ENCODE measurements at regions not wholly inside any gene's neighbourhood (a gene's known extent, or its start where the extent isn't known, plus 50 kb on each side); places are given as distances from the start of the nearest gene placed in this dataset.

- Mint-ChIP-seq H3K4me3 (no peak overlapping the region), H3K4me1 (peaks cover 32 to 35% of the 10 kb centered on the region in 2 donors), H3K27me3 (ENCODE audit: low read depth in 3 of 3) (peaks cover 0 to 12% (median 6%) of the 10 kb centered on the region in 3 donors), H3K36me3 (no peaks in the 10 kb centered on the region), H3K27ac (no peak overlapping the region), H3K9me3 (no peaks in the 10 kb centered on the region)
- DNase-seq: no peak
These were observed 163.9 kb upstream of the ZNF217 start for GRCh38 chr20:53757472-53757913.

DNA sequence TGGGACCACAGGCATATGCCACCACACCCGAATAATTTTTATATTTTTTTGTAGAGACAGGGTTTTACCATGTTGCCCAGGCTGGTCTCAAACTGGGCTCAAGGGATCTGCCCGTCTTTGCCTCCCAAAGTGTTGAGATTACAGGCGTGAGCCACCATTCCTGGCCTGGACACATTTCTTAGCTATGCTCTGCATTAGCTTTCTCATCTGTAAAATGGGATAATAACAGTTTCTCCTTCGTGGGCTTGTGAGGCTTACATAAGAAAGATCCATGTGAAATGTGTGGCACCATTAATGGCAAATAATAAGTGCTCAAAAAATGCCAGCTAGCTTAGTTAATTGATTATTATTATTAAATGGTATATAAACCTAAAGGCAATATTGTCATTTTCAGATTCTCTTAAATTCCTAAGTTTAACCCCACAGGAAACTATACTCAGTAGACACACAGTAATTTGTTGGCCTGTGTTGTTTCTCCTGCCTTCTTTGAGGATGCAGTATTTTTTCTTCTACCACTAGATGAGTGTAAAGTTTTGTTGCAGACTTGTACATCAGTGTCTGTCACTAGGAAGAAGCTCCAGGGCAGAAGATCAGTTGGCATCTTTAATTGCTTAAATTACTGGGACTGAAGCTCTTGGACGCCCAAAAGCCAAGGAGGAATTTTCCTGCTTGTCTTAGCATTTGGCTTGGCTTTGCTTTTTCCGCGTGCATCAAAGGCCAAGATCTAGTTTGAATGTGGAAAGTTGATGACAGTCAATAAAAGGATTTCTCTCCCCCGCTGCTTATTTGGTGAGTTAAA is 162.3 kb upstream of the ZNF217 start:
- H3K4me3 Mint-ChIP-seq: peak overlapping the region in 2 of 5 donors; percentile 29 to 42
- peaks cover 48 to 50% of the 10 kb centered on the region in 2 donors for H3K4me1 Mint-ChIP-seq
- peaks cover 4 to 12% (median 9%) of the 10 kb centered on the region in 3 donors for H3K27me3 Mint-ChIP-seq (ENCODE audit: low read depth in 3 of 3)
- no peak for DNase-seq
- no peaks in the 10 kb centered on the region for H3K36me3 Mint-ChIP-seq
- peak overlapping the region in 2 of 6 donors; percentile 20 to 67 for H3K27ac Mint-ChIP-seq
- H3K9me3 Mint-ChIP-seq: no peaks in the 10 kb centered on the region

GRCh38 chr20:53753880-53754459 is 160.3 kb upstream of the ZNF217 start:
- Mint-ChIP-seq H3K9me3 (no peaks in the 10 kb centered on the region), H3K4me1 (peaks cover 56 to 65% of the 10 kb centered on the region in 2 donors), H3K36me3 (no peaks in the 10 kb centered on the region), H3K27ac (peak overlapping the region in 5 of 6 donors; percentile 80 to 92 (median 83)), H3K4me3 (peak overlapping the region; percentile 5 to 88 (median 70)), H3K27me3 (ENCODE audit: low read depth in 3 of 3) (peaks cover 4 to 10% (median 9%) of the 10 kb centered on the region in 3 donors)
- no peak for DNase-seq

GRCh38 chr20:53752971-53753879 is 159.6 kb upstream of the ZNF217 start:
- Mint-ChIP-seq H3K27me3 (ENCODE audit: low read depth in 3 of 3) (peaks cover 4 to 9% (median 6%) of the 10 kb centered on the region in 3 donors), H3K36me3 (no peaks in the 10 kb centered on the region), H3K4me3 (no peak overlapping the region), H3K9me3 (no peaks in the 10 kb centered on the region), H3K27ac (peak overlapping the region in 5 of 6 donors; percentile 28 to 96 (median 84)), H3K4me1 (peaks cover 60 to 72% of the 10 kb centered on the region in 2 donors)
- no peak for DNase-seq

DNA sequence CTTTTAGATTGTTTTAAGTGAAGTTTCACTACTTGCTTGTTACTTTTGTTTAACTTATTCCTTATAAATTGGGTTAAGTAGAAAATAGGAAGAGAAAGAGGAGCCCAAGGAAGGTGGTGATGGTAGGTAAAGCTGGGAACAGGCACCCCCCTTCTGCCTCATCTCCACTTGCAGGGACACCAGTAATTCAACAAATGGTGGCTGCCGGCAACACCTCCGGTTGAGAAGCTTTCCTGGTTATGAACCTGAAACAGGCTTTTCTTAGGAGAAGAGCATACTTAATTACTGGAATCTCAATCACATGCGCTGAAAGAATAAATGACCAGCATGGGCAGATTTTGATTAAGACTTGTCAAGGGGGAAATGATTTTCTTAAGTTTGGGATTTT is 158.9 kb upstream of the ZNF217 start:
- Mint-ChIP-seq H3K36me3 (no peaks in the 10 kb centered on the region), H3K4me1 (peaks cover 60 to 72% of the 10 kb centered on the region in 2 donors), H3K9me3 (no peaks in the 10 kb centered on the region), H3K4me3 (peak overlapping the region in 1 of 5 donors; percentile 78), H3K27ac (peak overlapping the region in 5 of 6 donors; percentile 34 to 96 (median 84)), H3K27me3 (ENCODE audit: low read depth in 3 of 3) (peaks cover 6 to 9% (median 6%) of the 10 kb centered on the region in 3 donors)
- DNase-seq: no peak

DNA sequence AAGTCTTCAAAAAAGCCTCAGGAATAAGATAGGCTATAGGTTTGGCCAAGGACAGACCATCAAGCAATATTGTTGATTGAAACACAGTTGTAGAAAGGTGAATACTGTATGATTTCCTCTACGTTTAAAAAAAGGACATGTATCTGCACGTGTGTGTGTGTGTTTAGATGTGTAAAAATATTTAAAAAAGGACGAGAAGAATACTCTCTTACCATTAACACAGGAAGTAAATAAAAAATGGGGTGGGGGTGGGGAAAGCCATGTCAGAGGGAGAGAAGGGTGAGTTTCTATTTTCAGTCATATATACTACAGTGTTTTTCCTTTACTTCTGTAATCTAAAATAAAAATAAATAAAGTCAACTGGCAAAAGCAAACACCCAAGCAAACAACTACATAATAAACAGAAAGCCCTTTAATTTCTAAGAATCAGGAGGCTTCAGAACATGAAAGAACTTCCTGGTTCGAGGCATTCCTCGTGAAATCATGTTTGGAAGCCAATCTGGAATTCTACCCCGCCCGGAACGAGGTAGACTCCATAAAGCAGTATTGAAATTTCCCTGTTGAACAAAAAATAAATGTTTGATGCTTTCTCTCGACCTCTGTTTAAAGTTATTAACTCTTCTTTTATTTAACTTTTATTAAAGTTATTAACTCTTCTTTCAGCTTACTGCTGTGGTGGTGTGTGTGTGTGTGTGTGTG is 158.1 kb upstream of the ZNF217 start:
- DNase-seq: no peak
- peaks cover 6 to 9% (median 7%) of the 10 kb centered on the region in 3 donors for H3K27me3 Mint-ChIP-seq (ENCODE audit: low read depth in 3 of 3)
- H3K27ac Mint-ChIP-seq: peak overlapping the region; percentile 90 to 96 (median 94)
- peak overlapping the region; percentile 66 to 83 (median 78) for H3K4me3 Mint-ChIP-seq
- H3K36me3 Mint-ChIP-seq: no peaks in the 10 kb centered on the region
- no peaks in the 10 kb centered on the region for H3K9me3 Mint-ChIP-seq
- peaks cover 60 to 72% of the 10 kb centered on the region in 2 donors for H3K4me1 Mint-ChIP-seq

GRCh38 chr20:53750827-53751619 is 157.4 kb upstream of the ZNF217 start:
- H3K9me3 Mint-ChIP-seq: no peaks in the 10 kb centered on the region
- H3K27me3 Mint-ChIP-seq (ENCODE audit: low read depth in 3 of 3): peaks cover 6 to 9% (median 7%) of the 10 kb centered on the region in 3 donors
- peak overlapping the region; percentile 90 to 96 (median 94) for H3K27ac Mint-ChIP-seq
- H3K36me3 Mint-ChIP-seq: no peaks in the 10 kb centered on the region
- peak; percentile 66 to 74 (median 70) for DNase-seq
- peak overlapping the region; percentile 66 to 83 (median 78) for H3K4me3 Mint-ChIP-seq
- H3K4me1 Mint-ChIP-seq: peaks cover 56 to 69% of the 10 kb centered on the region in 2 donors

DNA sequence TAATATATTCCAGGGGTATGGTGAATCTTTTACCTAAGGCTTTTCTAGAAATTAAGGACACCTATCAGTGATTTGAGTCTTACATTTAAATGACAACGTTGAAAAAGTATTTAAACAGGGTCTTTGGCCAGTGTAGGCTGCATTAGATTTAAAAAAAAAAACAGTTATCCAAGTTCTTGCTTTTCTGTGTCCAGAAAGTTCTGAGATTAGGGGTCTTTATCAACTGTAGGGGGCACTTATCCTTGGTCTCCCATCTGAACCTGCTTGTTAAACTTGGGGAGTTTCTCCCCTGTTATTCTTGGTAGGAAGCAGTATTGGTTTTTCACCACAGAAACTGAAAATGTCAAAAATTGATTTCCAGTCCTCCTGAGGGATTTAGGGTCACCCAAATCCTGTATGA is 155.9 kb upstream of the ZNF217 start:
- Mint-ChIP-seq H3K36me3 (no peaks in the 10 kb centered on the region), H3K27ac (peak overlapping the region in 2 of 6 donors; percentile 35 to 68), H3K4me1 (peaks cover 43 to 57% of the 10 kb centered on the region in 2 donors), H3K4me3 (no peak overlapping the region), H3K9me3 (no peaks in the 10 kb centered on the region), H3K27me3 (ENCODE audit: low read depth in 3 of 3) (peaks cover 1 to 7% (median 6%) of the 10 kb centered on the region in 3 donors)
- DNase-seq: no peak

- no peaks in the 10 kb centered on the region for H3K9me3 Mint-ChIP-seq
- H3K4me3 Mint-ChIP-seq: no peak overlapping the region
- H3K36me3 Mint-ChIP-seq: no peaks in the 10 kb centered on the region
- DNase-seq: no peak
- H3K27me3 Mint-ChIP-seq (ENCODE audit: low read depth in 3 of 3): peaks cover 0 to 7% (median 3%) of the 10 kb centered on the region in 3 donors
- H3K4me1 Mint-ChIP-seq: peaks cover 37 to 52% of the 10 kb centered on the region in 2 donors
- peak overlapping the region in 5 of 6 donors; percentile 10 to 68 (median 35) for H3K27ac Mint-ChIP-seq
These were observed 155.3 kb upstream of the ZNF217 start for GRCh38 chr20:53748821-53749421.

GRCh38 chr20:53748176-53748575 is 154.5 kb upstream of the ZNF217 start:
- H3K4me3 Mint-ChIP-seq: no peak overlapping the region
- no peaks in the 10 kb centered on the region for H3K9me3 Mint-ChIP-seq
- peaks cover 0 to 7% (median 3%) of the 10 kb centered on the region in 3 donors for H3K27me3 Mint-ChIP-seq (ENCODE audit: low read depth in 3 of 3)
- H3K36me3 Mint-ChIP-seq: peaks cover 0 to 3% (median 0%) of the 10 kb centered on the region in 3 donors
- DNase-seq: no peak
- peaks cover 33 to 44% of the 10 kb centered on the region in 2 donors for H3K4me1 Mint-ChIP-seq
- H3K27ac Mint-ChIP-seq: peak overlapping the region in 1 of 6 donors; percentile 11

DNA sequence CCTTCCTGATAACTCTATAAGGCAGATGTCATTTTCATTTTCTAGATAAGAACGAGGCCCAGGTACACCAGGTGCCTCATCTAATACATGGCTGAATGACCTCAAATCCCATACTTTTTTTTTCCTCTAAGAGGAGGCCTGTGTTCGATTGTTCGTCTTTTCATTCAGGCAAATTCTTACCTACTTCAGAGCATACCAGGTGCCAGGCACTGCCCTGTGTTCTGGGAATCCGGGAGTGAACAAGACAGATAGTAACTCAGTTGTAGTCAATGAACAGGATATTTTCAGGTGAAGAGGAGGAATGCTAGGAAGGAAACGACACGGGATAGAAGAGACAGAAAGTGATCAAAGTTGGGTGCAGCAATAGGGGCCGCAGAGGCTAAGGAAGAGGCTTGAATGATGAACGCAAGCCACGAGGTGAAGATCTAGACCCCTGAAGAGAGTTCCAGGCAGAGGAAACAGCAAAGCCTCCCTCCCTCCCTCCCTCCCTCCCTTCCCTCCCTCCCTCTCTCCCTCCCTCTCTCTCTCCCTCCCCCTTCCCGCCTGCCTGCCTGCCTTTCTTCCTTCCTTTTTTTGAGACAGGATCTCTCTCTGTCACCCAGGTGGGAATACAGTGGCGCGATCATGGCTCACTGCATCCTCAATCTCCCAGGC is 150.1 kb upstream of the ZNF217 start:
- no peak overlapping the region for H3K27ac Mint-ChIP-seq
- peaks cover 0 to 3% (median 2%) of the 10 kb centered on the region in 3 donors for H3K27me3 Mint-ChIP-seq (ENCODE audit: low read depth in 3 of 3)
- H3K36me3 Mint-ChIP-seq: peaks cover 0 to 3% (median 0%) of the 10 kb centered on the region in 3 donors
- H3K4me3 Mint-ChIP-seq: no peak overlapping the region
- DNase-seq: no peak
- H3K9me3 Mint-ChIP-seq: no peaks in the 10 kb centered on the region
- peaks cover 15 to 23% of the 10 kb centered on the region in 2 donors for H3K4me1 Mint-ChIP-seq
